A549 (cell line): ENCODE measurements at regions not wholly inside any gene's neighbourhood (a gene's known extent, or its start where the extent isn't known, plus 50 kb on each side); places are given as distances from the start of the nearest gene placed in this dataset.

Experiments
- CTCF ChIP-seq: fragments of >200 bp; sonication (Bioruptor Twin); formaldehyde crosslinking; IDR thresholded peaks from 3 replicates; pipeline ENCODE4 v1.5.1; 2016
- RCOR1 ChIP-seq: fragments of 150-350 bp; IDR thresholded peaks from 2 replicates; pipeline ENCODE4 v1.6.1; 2014; ENCODE audit warnings: antibody characterized with exemption, low read length, low read depth
- USF2 ChIP-seq: fragments of 450-650 bp; IDR thresholded peaks from 2 replicates; pipeline ENCODE4 v1.6.1; 2014; ENCODE audit warnings: antibody characterized with exemption

GRCh38 chr7:79823246-79823951, 311.2 kb upstream of the GNAI1 start:
- TF ChIP-seq USF2: no peak
- TF ChIP-seq RCOR1: no peak
- TF ChIP-seq CTCF: no peak
